ENCODE measurements at regions not wholly inside any gene's neighbourhood (a gene's known extent, or its start where the extent isn't known, plus 50 kb on each side); places are given as distances from the start of the nearest gene placed in this dataset.

DNA sequence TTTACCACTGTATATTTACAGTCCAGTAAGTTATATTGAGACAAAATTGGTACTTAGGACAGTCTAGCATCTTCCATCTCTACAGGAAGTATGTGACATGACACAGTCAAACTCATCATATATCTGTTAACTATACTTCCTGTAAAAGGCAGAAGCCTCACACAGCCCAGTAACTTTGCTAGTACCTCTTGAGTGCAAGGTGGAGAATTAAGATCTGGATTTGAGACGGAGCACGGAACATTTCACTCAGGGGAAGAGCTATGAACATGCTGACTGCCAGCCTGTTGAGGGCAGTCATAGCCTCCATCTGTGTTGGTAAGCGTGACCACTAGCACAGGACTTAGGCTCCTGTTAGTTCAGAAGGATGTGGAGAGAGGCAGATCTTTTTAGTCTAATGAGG lies 333.7 kb upstream of the OR4E1 start:
- TF ChIP-seq GATA2 (IDR thresholded peaks at IDR 0.05; ENCODE audit: low read depth, low read length) (no peak), GATA3 (IDR thresholded peaks at IDR 0.05; ENCODE audit: low read depth, low read length) (no peak)
